ENCODE measurements at regions not wholly inside any gene's neighbourhood (a gene's known extent, or its start where the extent isn't known, plus 50 kb on each side); places are given as distances from the start of the nearest gene placed in this dataset.

- Histone ChIP-seq H3F3A (replicated peaks; ENCODE audit: low read depth) (no peaks in the 10 kb centered on the region), H4K20me1 (replicated peaks; ENCODE audit: insufficient read depth) (no peaks in the 10 kb centered on the region), H3K4me1 (ENCODE audit: insufficient read depth) (no peaks in the 10 kb centered on the region), H3K4me3 (no peak overlapping the region), H3K27me3 (ENCODE audit: insufficient read depth) (no peaks in the 10 kb centered on the region), H2AFZ (no peak overlapping the region), H3K79me2 (replicated peaks; ENCODE audit: insufficient read depth) (no peaks in the 10 kb centered on the region), H3K36me3 (ENCODE audit: insufficient read depth) (no peaks in the 10 kb centered on the region), H3K9me2 (ENCODE audit: insufficient read depth) (no peaks in the 10 kb centered on the region), H3K4me2 (no peak overlapping the region), H3K27ac (ENCODE audit: low read depth) (no peak overlapping the region)
- TF ChIP-seq ZNF114 (CRISPR knock-in tag; IDR thresholded peaks at IDR 0.05): no peak
- TF ChIP-seq, protein P1, sequence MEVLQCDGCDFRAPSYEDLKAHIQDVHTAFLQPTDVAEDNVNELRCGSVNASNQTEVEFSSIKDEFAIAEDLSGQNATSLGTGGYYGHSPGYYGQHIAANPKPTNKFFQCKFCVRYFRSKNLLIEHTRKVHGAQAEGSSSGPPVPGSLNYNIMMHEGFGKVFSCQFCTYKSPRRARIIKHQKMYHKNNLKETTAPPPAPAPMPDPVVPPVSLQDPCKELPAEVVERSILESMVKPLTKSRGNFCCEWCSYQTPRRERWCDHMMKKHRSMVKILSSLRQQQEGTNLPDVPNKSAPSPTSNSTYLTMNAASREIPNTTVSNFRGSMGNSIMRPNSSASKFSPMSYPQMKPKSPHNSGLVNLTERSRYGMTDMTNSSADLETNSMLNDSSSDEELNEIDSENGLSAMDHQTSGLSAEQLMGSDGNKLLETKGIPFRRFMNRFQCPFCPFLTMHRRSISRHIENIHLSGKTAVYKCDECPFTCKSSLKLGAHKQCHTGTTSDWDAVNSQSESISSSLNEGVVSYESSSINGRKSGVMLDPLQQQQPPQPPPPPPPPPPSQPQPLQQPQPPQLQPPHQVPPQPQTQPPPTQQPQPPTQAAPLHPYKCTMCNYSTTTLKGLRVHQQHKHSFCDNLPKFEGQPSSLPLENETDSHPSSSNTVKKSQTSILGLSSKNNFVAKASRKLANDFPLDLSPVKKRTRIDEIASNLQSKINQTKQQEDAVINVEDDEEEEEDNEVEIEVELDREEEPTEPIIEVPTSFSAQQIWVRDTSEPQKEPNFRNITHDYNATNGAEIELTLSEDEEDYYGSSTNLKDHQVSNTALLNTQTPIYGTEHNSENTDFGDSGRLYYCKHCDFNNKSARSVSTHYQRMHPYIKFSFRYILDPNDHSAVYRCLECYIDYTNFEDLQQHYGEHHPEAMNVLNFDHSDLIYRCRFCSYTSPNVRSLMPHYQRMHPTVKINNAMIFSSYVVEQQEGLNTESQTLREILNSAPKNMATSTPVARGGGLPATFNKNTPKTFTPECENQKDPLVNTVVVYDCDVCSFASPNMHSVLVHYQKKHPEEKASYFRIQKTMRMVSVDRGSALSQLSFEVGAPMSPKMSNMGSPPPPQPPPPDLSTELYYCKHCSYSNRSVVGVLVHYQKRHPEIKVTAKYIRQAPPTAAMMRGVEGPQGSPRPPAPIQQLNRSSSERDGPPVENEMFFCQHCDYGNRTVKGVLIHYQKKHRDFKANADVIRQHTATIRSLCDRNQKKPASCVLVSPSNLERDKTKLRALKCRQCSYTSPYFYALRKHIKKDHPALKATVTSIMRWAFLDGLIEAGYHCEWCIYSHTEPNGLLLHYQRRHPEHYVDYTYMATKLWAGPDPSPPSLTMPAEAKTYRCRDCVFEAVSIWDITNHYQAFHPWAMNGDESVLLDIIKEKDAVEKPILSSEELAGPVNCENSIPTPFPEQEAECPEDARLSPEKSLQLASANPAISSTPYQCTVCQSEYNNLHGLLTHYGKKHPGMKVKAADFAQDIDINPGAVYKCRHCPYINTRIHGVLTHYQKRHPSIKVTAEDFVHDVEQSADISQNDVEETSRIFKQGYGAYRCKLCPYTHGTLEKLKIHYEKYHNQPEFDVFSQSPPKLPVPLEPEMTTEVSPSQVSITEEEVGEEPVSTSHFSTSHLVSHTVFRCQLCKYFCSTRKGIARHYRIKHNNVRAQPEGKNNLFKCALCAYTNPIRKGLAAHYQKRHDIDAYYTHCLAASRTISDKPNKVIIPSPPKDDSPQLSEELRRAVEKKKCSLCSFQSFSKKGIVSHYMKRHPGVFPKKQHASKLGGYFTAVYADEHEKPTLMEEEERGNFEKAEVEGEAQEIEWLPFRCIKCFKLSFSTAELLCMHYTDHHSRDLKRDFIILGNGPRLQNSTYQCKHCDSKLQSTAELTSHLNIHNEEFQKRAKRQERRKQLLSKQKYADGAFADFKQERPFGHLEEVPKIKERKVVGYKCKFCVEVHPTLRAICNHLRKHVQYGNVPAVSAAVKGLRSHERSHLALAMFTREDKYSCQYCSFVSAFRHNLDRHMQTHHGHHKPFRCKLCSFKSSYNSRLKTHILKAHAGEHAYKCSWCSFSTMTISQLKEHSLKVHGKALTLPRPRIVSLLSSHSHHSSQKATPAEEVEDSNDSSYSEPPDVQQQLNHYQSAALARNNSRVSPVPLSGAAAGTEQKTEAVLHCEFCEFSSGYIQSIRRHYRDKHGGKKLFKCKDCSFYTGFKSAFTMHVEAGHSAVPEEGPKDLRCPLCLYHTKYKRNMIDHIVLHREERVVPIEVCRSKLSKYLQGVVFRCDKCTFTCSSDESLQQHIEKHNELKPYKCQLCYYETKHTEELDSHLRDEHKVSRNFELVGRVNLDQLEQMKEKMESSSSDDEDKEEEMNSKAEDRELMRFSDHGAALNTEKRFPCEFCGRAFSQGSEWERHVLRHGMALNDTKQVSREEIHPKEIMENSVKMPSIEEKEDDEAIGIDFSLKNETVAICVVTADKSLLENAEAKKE (CRISPR knock-in tag; IDR thresholded peaks at IDR 0.05): no peak
- TF ChIP-seq, protein P2, sequence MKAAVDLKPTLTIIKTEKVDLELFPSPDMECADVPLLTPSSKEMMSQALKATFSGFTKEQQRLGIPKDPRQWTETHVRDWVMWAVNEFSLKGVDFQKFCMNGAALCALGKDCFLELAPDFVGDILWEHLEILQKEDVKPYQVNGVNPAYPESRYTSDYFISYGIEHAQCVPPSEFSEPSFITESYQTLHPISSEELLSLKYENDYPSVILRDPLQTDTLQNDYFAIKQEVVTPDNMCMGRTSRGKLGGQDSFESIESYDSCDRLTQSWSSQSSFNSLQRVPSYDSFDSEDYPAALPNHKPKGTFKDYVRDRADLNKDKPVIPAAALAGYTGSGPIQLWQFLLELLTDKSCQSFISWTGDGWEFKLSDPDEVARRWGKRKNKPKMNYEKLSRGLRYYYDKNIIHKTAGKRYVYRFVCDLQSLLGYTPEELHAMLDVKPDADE (IDR thresholded peaks at IDR 0.05): no peak
- TF ChIP-seq STAT1 (IDR thresholded peaks at IDR 0.05; ENCODE audit: unreplicated experiment): no peak
- TF ChIP-seq, protein P3, sequence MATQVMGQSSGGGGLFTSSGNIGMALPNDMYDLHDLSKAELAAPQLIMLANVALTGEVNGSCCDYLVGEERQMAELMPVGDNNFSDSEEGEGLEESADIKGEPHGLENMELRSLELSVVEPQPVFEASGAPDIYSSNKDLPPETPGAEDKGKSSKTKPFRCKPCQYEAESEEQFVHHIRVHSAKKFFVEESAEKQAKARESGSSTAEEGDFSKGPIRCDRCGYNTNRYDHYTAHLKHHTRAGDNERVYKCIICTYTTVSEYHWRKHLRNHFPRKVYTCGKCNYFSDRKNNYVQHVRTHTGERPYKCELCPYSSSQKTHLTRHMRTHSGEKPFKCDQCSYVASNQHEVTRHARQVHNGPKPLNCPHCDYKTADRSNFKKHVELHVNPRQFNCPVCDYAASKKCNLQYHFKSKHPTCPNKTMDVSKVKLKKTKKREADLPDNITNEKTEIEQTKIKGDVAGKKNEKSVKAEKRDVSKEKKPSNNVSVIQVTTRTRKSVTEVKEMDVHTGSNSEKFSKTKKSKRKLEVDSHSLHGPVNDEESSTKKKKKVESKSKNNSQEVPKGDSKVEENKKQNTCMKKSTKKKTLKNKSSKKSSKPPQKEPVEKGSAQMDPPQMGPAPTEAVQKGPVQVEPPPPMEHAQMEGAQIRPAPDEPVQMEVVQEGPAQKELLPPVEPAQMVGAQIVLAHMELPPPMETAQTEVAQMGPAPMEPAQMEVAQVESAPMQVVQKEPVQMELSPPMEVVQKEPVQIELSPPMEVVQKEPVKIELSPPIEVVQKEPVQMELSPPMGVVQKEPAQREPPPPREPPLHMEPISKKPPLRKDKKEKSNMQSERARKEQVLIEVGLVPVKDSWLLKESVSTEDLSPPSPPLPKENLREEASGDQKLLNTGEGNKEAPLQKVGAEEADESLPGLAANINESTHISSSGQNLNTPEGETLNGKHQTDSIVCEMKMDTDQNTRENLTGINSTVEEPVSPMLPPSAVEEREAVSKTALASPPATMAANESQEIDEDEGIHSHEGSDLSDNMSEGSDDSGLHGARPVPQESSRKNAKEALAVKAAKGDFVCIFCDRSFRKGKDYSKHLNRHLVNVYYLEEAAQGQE (IDR thresholded peaks at IDR 0.05; ENCODE audit: unreplicated experiment): no peak
- no peak for TF ChIP-seq NANOG (IDR thresholded peaks at IDR 0.05; ENCODE audit: borderline replicate concordance)
- TF ChIP-seq EZH2 (IDR thresholded peaks at IDR 0.05; ENCODE audit: low read depth, unreplicated experiment): no peak
- no peak for TF ChIP-seq ZNF331 (CRISPR knock-in tag; IDR thresholded peaks at IDR 0.05; ENCODE audit: low read depth)
- TF ChIP-seq EZH2phosphoT487 (IDR thresholded peaks at IDR 0.05; ENCODE audit: unreplicated experiment): no peak
- no peak for TF ChIP-seq CTCF (conservative IDR thresholded peaks at IDR 0.05; ENCODE audit: low read depth in 2 of 2)
- no peak for TF ChIP-seq JUNB (IDR thresholded peaks at IDR 0.05; ENCODE audit: unreplicated experiment)
- TF ChIP-seq POLR2AphosphoS5 (IDR thresholded peaks at IDR 0.05; ENCODE audit: low read depth): no peak
- Mint-ChIP-seq H3K27ac (no peak overlapping the region), H3K27me3 (ENCODE audit: insufficient read depth, low read depth, poor library complexity) (no peaks in the 10 kb centered on the region), H3K4me3 (no peak overlapping the region), H3K9me3 (peaks cover 4% of the 10 kb centered on the region; the same call in 1 of the 3 replicates), H3K36me3 (ENCODE audit: low read depth) (no peaks in the 10 kb centered on the region; the same call in 2 of the 3 replicates), H3K4me1 (no peaks in the 10 kb centered on the region)
- no peak for DNase-seq (ENCODE audit: low spot score)
- no peak for ATAC-seq
These were observed 52.8 kb upstream of the TBC1D5 start for GRCh38 chr3:17795280-17795679.
